ENCODE measurements at regions not wholly inside any gene's neighbourhood (a gene's known extent, or its start where the extent isn't known, plus 50 kb on each side); places are given as distances from the start of the nearest gene placed in this dataset.
"Not testable (repeated sequence)": the region's sequence is repeated elsewhere in the genome, so short reads cannot be mapped to it uniquely, and the experiment has no call there.

DNA sequence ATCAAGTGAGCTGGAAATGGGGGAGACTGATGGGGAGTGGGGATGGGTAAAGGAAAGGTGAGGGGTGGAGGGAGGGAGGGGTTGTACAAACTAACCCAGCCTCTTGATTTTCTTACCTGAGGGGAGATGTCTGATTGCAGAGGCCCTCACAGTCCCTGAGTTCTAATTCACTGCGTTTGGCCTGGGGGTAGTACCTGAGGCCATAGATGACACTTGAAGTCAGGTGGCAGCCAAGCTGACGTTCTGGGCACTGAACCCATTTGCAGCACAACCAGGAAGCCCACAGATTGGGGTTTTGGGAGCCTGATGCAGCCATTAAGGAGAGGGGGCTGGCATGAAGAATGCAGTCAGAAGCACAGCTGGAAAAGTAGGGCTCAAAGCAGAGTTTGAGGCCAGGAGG is 153.8 kb upstream of the DTNBP1 start:
- Histone ChIP-seq H3K36me3 (replicated peaks in 1 of 2; ENCODE audit: control insufficient read depth in 1 of 2, insufficient read depth in 2 of 2, low read length in 2 of 2) (no peaks in the 10 kb centered on the region), H3K9ac (ENCODE audit: insufficient read depth, low read length, poor library complexity, severe bottlenecking) (no peak overlapping the region), H3K9me3 (replicated peaks in 1 of 2; ENCODE audit: control insufficient read depth in 1 of 2, insufficient read depth in 1 of 2, low read length in 2 of 2) (no peaks in the 10 kb centered on the region), H3K4me2 (replicated peaks; ENCODE audit: extremely low read depth, low read length, poor library complexity, severe bottlenecking) (no peak overlapping the region), H4K20me1 (ENCODE audit: insufficient read depth, low read length) (no peaks in the 10 kb centered on the region), H3K4me1 (ENCODE audit: control insufficient read depth in 1 of 2, insufficient read depth in 2 of 2, low read length in 2 of 2) (peaks cover 0 to 15% of the 10 kb centered on the region in 2 donors), H3K79me2 (ENCODE audit: insufficient read depth, low read length) (no peaks in the 10 kb centered on the region), H3K27me3 (ENCODE audit: control insufficient read depth in 2 of 2, insufficient read depth in 2 of 2, low read length in 2 of 2) (no peaks in the 10 kb centered on the region), H3K27ac (ENCODE audit: low read depth in 1 of 2, low read length in 2 of 2) (no peak overlapping the region), H3K4me3 (replicated peaks in 1 of 3; ENCODE audit: low read depth in 2 of 3, low read length in 3 of 3) (no peak overlapping the region), H2AFZ (ENCODE audit: insufficient read depth, low read depth, low read length, poor library complexity, severe bottlenecking) (no peak overlapping the region)
- no peak for DNase-seq
- Mint-ChIP-seq H3K9me3 (peaks cover 0 to 6% (median 3%) of the 10 kb centered on the region in 7 donors), H3K27me3 (ENCODE audit: low read depth in 3 of 3) (peaks cover 0 to 6% (median 5%) of the 10 kb centered on the region in 3 donors), H3K4me3 (no peak overlapping the region), H3K27ac (peak overlapping the region in 1 of 7 donors; percentile 67), H3K36me3 (no peaks in the 10 kb centered on the region), H3K4me1 (peaks cover 31% of the 10 kb centered on the region)
- intact Hi-C loops (cut with micrococcal nuclease) = no loop called here
- no peak for TF ChIP-seq CTCF (IDR thresholded peaks at IDR 0.05)
- WGBS (ENCODE audit: insufficient coverage) = 100% methylated on average over 2 of the region's 2 CpGs

- H3K36me3 ChIP-seq (replicated peaks in 1 of 2; ENCODE audit: control insufficient read depth in 1 of 2, insufficient read depth in 2 of 2, low read length in 2 of 2); H3K27me3 Mint-ChIP-seq (ENCODE audit: low read depth in 3 of 3); H3K27ac ChIP-seq (ENCODE audit: low read depth in 1 of 2, low read length in 2 of 2); H3K4me1 ChIP-seq (ENCODE audit: control insufficient read depth in 1 of 2, insufficient read depth in 2 of 2, low read length in 2 of 2); H3K4me2 ChIP-seq (replicated peaks; ENCODE audit: extremely low read depth, low read length, poor library complexity, severe bottlenecking); intact Hi-C loops (cut with micrococcal nuclease); H3K27ac Mint-ChIP-seq; H2AFZ ChIP-seq (ENCODE audit: insufficient read depth, low read depth, low read length, poor library complexity, severe bottlenecking); H3K79me2 ChIP-seq (ENCODE audit: insufficient read depth, low read length); H3K9ac ChIP-seq (ENCODE audit: insufficient read depth, low read length, poor library complexity, severe bottlenecking); H3K4me3 Mint-ChIP-seq; H3K27me3 ChIP-seq (ENCODE audit: control insufficient read depth in 2 of 2, insufficient read depth in 2 of 2, low read length in 2 of 2); H3K4me3 ChIP-seq (replicated peaks in 1 of 3; ENCODE audit: low read depth in 2 of 3, low read length in 3 of 3); H4K20me1 ChIP-seq (ENCODE audit: insufficient read depth, low read length); H3K9me3 ChIP-seq (replicated peaks in 1 of 2; ENCODE audit: control insufficient read depth in 1 of 2, insufficient read depth in 1 of 2, low read length in 2 of 2); H3K36me3 Mint-ChIP-seq; H3K9me3 Mint-ChIP-seq: not testable (repeated sequence)
- DNase-seq = peak; percentile 8 to 17 (median 14)
- peaks cover 22% of the 10 kb centered on the region for H3K4me1 Mint-ChIP-seq
- 0% methylated on average over 1 of the region's 5 CpGs for WGBS (ENCODE audit: insufficient coverage)
Measured at GRCh38 chr6:15813698-15814097, 150.9 kb upstream of the DTNBP1 start.

All from CD14-positive monocyte (primary cell).